HepG2 (cell line): ENCODE measurements at regions not wholly inside any gene's neighbourhood (a gene's known extent, or its start where the extent isn't known, plus 50 kb on each side); places are given as distances from the start of the nearest gene placed in this dataset.

Experiments used
- BHLHE40 ChIP-seq: IDR thresholded peaks from 2 replicates; pipeline ENCODE4 v1.6.1; 2011; ENCODE audit warnings: low read length, improper control_type of control experiment
- EZH2 ChIP-seq: conservative IDR thresholded peaks from 2 replicates; pipeline ENCODE4 v1.6.1; 2012; ENCODE audit warnings: mild to moderate bottlenecking, low read depth, low read length, moderate library complexity
- GABPB1 ChIP-seq: IDR thresholded peaks from 2 replicates; pipeline ENCODE4 v1.6.1; 2016; ENCODE audit warnings: mild to moderate bottlenecking, missing genetic modification reagents, moderate library complexity, missing compliant biosample characterization
- GTF2F1 ChIP-seq: fragments of 150-350 bp; IDR thresholded peaks from 2 replicates; pipeline ENCODE4 v1.6.1; 2014; ENCODE audit warnings: low read length
- KDM4B ChIP-seq: sonication (generic); formaldehyde crosslinking; IDR thresholded peaks from 2 replicates; pipeline ENCODE4 v1.4.0; 2020; ENCODE audit warnings: missing genetic modification reagents
- NFYB ChIP-seq: sonication (generic); formaldehyde crosslinking; IDR thresholded peaks from 2 replicates; pipeline ENCODE4 v1.4.0; 2020; ENCODE audit warnings: missing genetic modification reagents
- PHF8 ChIP-seq: sonication (generic); formaldehyde crosslinking; IDR thresholded peaks from 2 replicates; pipeline ENCODE4 v1.5.0; 2020; ENCODE audit warnings: missing genetic modification reagents
- SUZ12 ChIP-seq: fragments of 150-350 bp; IDR thresholded peaks from 2 replicates; pipeline ENCODE4 v1.6.1; 2014; ENCODE audit warnings: low read depth, low read length
- ZBTB39 ChIP-seq: sonication (generic); formaldehyde crosslinking; IDR thresholded peaks from 2 replicates; pipeline ENCODE4 v1.5.0; 2020; ENCODE audit warnings: missing genetic modification reagents
- ZFX ChIP-seq: sonication (generic); formaldehyde crosslinking; IDR thresholded peaks from 2 replicates; pipeline ENCODE4 v1.4.0; 2020; ENCODE audit warnings: mild to moderate bottlenecking, low read depth, missing genetic modification reagents, moderate library complexity
- ZNF138 ChIP-seq: sonication (generic); formaldehyde crosslinking; IDR thresholded peaks from 2 replicates; pipeline ENCODE4 v1.5.0; 2020; ENCODE audit warnings: mild to moderate bottlenecking, low read depth, missing genetic modification reagents
- TF ChIP-seq, protein P1 (sequence below): sonication (generic); formaldehyde crosslinking; IDR thresholded peaks from 2 replicates; pipeline ENCODE4 v1.4.0; 2020; ENCODE audit warnings: mild to moderate bottlenecking, low read depth, missing genetic modification reagents

DNA sequence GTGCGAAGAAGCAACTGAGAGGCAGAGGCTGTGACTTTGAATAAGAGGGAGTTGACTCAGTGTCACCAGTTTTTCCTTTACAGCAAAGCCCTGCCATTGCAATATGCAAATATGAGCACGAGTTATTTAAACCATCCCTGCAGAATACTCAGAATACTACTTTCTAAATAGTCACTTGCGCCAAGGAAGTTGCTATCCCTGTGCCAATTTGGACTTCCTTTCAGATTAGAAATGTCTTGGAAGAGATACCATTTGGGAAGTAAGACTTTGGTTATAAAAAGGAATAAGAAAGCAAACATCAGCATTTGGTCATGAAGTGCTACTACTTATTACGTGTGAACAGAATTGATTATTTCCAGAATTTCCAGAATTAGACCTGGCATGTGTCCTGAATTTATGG is 151.8 kb upstream of the MYT1L start:
- TF ChIP-seq, protein P1, sequence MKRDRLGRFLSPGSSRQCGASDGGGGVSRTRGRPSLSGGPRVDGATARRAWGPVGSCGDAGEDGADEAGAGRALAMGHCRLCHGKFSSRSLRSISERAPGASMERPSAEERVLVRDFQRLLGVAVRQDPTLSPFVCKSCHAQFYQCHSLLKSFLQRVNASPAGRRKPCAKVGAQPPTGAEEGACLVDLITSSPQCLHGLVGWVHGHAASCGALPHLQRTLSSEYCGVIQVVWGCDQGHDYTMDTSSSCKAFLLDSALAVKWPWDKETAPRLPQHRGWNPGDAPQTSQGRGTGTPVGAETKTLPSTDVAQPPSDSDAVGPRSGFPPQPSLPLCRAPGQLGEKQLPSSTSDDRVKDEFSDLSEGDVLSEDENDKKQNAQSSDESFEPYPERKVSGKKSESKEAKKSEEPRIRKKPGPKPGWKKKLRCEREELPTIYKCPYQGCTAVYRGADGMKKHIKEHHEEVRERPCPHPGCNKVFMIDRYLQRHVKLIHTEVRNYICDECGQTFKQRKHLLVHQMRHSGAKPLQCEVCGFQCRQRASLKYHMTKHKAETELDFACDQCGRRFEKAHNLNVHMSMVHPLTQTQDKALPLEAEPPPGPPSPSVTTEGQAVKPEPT (CRISPR knock-in tag) = no peak
- TF ChIP-seq ZFX (CRISPR knock-in tag) = no peak
- no peak for TF ChIP-seq ZBTB39 (CRISPR knock-in tag)
- TF ChIP-seq KDM4B (CRISPR knock-in tag) = no peak
- no peak for TF ChIP-seq EZH2
- no peak for TF ChIP-seq SUZ12
- TF ChIP-seq GTF2F1 = no peak
- TF ChIP-seq GABPB1 (CRISPR knock-in tag) = no peak
- no peak for TF ChIP-seq NFYB (CRISPR knock-in tag)
- TF ChIP-seq PHF8 (CRISPR knock-in tag) = no peak
- no peak for TF ChIP-seq ZNF138 (CRISPR knock-in tag)
- no peak for TF ChIP-seq BHLHE40
